GM18867 (cell line): ENCODE measurements at regions not wholly inside any gene's neighbourhood (a gene's known extent, or its start where the extent isn't known, plus 50 kb on each side); places are given as distances from the start of the nearest gene placed in this dataset.
"Not testable (repeated sequence)": the region's sequence is repeated elsewhere in the genome, so short reads cannot be mapped to it uniquely, and the experiment has no call there.

Source experiments
- ATAC-seq: cut with Tn5 transposase; IDR thresholded peaks from one replicate; pipeline ENCODE4 v1.9.1; 2021; ENCODE audit warnings: mild to moderate bottlenecking, moderate library complexity; ENCODE audit not compliant: unreplicated experiment

GRCh38 chr5:171541341-171541776 lies 121.9 kb downstream of the FGF18 start:
- no peak for ATAC-seq

- ATAC-seq: no peak
Measured at GRCh38 chr5:171542525-171543140, 123.2 kb downstream of the FGF18 start.

GRCh38 chr5:171543148-171543815 lies 123.8 kb downstream of the FGF18 start:
- no peak for ATAC-seq

DNA sequence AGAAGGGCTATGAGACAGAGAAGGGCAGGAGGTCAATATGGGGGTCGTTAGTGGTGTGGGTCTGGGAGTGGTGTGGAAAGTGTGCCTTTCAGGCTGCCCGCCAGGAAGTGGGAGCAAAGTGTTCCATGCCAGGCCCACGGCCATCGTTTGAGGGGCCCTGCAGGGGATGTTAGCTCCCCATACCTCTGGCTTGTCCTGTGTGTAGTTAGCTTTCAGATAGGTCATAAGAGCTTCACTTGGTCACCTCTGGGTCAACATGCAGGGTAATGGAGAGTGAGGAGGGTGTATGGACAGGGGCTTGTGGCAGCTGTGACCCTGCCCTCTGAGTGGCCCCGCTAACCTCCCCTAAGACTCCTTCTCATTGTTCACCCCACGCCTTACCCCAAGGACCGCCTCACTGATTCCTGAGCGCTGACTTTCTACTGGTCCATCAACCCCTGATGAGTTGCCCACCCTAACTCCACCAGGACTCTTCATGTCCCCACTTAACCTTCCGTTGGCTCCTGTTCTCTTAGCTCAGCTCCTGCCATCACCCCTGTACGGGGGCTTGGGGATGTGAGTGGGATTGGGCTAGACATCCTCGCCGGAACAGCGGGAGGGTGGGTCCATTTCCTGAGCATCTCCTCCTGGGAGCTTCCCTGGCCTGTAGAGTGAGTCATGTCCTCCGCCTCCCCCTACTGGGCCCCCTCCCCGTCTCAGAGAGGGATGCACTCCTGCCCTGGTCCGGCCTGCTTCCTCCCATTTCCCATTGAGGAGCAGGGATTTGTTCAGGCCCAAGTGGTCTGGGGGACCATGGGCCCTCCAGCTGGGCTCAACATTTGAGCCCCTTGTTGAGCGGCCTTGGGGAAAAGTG lies 125.7 kb downstream of the FGF18 start:
- no peak for ATAC-seq

- no peak for ATAC-seq
Measured at GRCh38 chr5:171549274-171549673, 129.8 kb downstream of the FGF18 start.

DNA sequence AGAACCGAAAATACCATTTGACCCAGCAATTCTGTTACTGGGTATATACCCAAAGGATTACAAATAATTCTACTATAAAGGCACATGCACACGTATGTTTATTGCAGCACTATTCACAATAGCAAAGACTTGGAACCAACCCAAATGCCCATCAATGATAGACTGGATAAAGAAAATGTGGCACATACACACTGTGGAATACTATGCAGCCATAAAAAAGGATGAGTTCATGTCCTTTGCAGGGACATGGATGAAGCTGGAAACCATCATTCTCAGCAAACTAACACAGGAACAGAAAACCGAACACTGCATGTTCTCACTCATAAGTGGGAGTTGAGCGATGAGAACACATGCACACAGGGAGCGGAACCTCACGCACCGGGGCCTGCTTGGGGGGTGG lies 134.4 kb downstream of the FGF18 start:
- ATAC-seq: not testable (repeated sequence)

GRCh38 chr5:171555160-171555559 lies 135.7 kb downstream of the FGF18 start:
- ATAC-seq: no peak

DNA sequence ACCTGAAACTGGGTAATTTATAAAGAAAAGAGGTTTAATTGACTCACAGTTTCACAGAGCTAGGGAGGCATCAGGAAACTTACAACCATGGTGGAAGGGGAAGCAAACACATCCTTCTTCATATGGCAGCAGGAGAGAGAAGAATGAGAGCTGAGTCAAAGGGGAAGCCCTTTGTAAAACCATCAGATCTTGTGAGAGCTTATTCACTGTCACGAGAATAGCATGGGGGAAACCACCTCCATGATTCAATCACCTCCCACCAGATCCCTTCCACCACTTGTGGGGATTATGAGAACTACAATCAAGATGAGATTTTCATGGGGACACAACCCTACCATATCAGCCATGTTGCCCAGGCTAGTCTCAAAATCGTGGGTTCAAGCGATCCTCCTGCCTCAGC lies 143.4 kb downstream of the FGF18 start:
- ATAC-seq: no peak

DNA sequence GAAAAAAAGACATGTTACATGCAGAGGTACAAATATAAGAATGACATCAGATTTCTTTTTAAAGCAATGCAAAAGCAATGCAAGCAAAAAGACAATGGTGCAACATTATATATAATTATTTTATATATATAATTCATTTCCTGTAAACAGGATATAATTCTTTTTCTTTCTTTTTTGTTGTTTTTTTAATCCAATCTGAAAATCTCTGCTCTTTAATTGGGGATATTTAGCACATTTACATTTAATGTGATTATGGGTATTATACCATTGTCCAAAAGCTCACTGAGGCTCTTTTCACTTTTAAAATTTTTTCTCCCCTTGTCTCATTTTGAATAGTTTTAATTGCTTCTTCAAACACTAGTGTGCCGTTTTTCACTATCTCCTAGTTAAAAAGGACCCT lies 148.9 kb downstream of the FGF18 start:
- ATAC-seq: no peak

DNA sequence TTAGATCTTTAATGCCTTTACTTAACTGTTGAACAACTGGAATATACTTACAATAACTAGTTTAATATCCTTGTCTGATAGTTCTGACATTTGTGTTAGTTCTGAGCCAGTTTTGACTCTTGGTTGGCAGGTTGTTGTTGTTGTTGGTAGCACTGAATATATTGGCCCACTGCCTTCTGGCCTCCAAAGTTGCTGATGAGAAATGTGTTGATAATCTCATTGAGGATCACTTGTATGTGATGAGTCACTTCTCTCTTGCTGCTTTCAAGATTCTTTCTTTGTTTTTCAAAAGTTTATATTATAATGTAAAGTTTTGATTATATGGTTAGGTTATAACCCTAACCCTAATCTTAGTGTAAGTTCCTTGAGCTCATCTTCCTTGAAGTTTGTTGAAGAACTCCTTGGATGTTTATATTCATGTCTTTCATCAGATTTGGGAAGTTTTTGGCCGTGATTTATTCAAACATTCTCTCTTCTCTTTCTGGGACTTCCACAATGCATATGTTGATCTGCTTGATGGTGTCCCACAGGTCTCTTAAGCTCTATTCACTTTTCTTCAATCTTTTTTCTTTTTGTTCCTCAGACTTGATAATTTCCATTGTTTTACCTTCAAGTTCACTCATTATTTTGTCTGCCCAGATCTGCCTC lies 149.7 kb downstream of the FGF18 start:
- no peak for ATAC-seq

GRCh38 chr5:171570244-171570825 lies 150.9 kb downstream of the FGF18 start:
- no peak for ATAC-seq

DNA sequence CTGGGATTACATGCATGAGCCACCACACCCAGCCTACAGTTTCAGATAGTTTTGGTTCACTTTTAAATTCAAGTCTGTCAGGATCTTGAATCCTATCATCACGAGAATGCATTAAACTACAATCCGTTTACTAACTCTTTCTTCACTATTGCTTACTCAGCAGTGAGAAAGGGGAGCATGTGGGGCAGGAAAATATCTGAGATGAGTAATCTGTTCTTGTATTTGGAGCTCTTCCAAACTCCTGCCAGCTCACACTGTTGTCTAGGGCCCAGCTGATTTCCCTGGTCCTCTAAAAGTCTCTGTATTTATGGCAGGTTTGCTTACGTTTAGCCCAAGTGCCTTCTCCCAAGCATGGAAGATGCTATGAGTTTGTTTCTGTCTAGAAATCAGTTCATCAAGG lies 152.2 kb downstream of the FGF18 start:
- no peak for ATAC-seq

DNA sequence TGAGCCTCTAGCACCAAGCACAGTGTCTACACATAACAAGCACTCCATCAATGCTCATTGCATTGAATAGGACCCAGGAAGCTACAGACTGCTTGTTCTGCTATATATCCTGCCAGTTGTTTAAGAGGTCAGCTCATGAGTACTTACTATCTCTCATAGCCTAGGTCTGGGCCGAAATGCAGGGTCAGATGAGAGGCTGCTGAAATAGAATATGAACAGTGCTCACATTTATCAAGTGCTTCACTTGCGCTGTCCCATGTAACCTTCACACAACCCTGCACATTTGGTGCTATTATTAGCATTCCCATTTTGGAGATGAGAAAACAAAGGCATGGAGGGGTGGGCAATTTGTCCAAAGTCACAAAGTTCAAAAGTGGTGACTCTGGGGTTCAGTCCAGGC lies 153.6 kb downstream of the FGF18 start:
- no peak for ATAC-seq

GRCh38 chr5:171573451-171574225 lies 154.2 kb downstream of the FGF18 start:
- no peak for ATAC-seq

- ATAC-seq: no peak
Measured at GRCh38 chr5:171574376-171574775, 154.9 kb downstream of the FGF18 start.

DNA sequence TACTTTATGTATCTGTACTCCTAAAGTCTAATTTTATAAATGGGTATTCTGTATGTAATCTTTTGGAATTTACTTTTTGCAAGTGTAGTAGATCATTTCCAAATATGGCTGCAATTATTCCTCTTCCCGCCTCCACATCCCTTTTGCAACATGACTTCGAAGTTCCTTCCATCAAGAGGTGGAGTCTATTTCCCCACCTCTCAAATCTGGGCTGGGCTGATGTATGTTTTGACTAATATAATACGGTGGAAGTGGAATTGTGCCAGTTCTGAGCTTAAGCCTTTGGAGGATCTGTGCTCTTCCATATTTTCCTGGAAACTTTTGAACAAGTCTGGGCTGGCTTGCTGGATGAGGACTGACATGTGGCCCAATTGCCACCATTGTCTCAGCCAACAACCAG lies 155.9 kb downstream of the FGF18 start:
- no peak for ATAC-seq

GRCh38 chr5:171575808-171576207 lies 156.4 kb downstream of the FGF18 start:
- no peak for ATAC-seq

- ATAC-seq: no peak
Measured at GRCh38 chr5:171577042-171577758, 157.8 kb downstream of the FGF18 start.

- no peak for ATAC-seq
Measured at GRCh38 chr5:171578049-171578828, 158.8 kb downstream of the FGF18 start.
